HUES6 (cell line): ENCODE measurements at regions not wholly inside any gene's neighbourhood (a gene's known extent, or its start where the extent isn't known, plus 50 kb on each side); places are given as distances from the start of the nearest gene placed in this dataset.

Experiments used
- H3K27ac ChIP-seq: 2 replicates; pipeline ENCODE4 v1.7.0; 2013; ENCODE audit warnings: low read depth, mild to moderate bottlenecking, low read length, inconsistent platforms
- H3K27me3 ChIP-seq: 2 replicates; pipeline ENCODE4 v1.6.1; 2013; ENCODE audit warnings: low read length; ENCODE audit not compliant: control insufficient read depth, insufficient read depth
- H3K36me3 ChIP-seq: 2 replicates; pipeline ENCODE4 v1.6.1; 2013; ENCODE audit warnings: low read length; ENCODE audit not compliant: control insufficient read depth, insufficient read depth
- H3K4me1 ChIP-seq: 2 replicates; pipeline ENCODE4 v1.6.1; 2013; ENCODE audit warnings: low read length; ENCODE audit not compliant: control insufficient read depth, insufficient read depth
- H3K4me3 ChIP-seq: 2 replicates; pipeline ENCODE4 v1.5.1; 2013; ENCODE audit warnings: low read depth, low read length
- H3K9ac ChIP-seq: one replicate; pipeline ENCODE4 v1.6.1; 2013; ENCODE audit warnings: mild to moderate bottlenecking, low read length
- H3K9me3 ChIP-seq: 2 replicates; pipeline ENCODE4 v1.6.1; 2013; ENCODE audit warnings: low read depth, low read length; ENCODE audit not compliant: control insufficient read depth, insufficient read depth

DNA sequence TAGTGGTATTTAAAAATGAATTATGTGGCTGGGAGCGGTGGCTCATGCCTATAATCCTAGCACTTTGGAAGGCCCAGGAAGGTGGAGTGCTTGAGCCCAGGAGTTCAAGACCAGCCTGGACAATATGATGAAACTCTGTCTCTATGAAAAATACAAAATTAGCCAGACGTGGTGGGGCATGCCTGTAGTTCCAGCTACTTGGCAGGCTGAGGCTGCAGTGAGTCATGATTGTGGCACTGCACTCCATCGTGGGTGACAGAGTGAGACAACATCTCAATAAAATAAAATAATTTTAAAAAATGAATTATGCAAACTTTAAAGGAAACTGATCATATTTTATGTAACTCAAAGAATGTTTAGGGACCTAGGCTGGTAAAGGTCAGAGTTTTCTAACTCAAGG lies 310.8 kb upstream of the DMRT1 start:
- Histone ChIP-seq H3K27me3 (no peaks in the 10 kb centered on the region), H3K36me3 (no peaks in the 10 kb centered on the region), H3K9me3 (no peaks in the 10 kb centered on the region), H3K27ac (no peak overlapping the region), H3K4me1 (peaks cover 11% of the 10 kb centered on the region), H3K9ac (no peak overlapping the region), H3K4me3 (no peak overlapping the region)

DNA sequence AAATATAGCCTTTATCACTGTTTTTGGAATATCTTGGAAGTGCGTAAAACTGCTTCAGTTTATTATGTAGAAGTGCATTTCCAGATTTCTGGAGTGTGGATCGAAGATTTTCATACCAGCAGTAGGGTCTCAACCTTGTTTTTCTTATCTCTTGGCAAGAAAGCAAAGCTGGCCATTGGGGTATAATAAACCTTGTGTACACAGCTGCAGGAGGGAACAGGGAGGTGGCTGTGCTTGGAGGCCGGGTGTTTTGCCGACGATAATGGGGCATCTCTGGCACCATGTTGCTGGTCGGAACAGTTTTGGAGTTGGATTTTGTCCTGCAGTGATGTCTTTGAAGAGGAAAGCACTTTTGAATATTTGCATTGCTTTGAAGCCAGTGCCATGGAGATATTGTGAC lies 308.8 kb upstream of the DMRT1 start:
- Histone ChIP-seq H3K9ac (no peak overlapping the region), H3K9me3 (no peaks in the 10 kb centered on the region), H3K27me3 (no peaks in the 10 kb centered on the region), H3K4me3 (no peak overlapping the region), H3K27ac (no peak overlapping the region), H3K36me3 (no peaks in the 10 kb centered on the region), H3K4me1 (peaks cover 11% of the 10 kb centered on the region)

DNA sequence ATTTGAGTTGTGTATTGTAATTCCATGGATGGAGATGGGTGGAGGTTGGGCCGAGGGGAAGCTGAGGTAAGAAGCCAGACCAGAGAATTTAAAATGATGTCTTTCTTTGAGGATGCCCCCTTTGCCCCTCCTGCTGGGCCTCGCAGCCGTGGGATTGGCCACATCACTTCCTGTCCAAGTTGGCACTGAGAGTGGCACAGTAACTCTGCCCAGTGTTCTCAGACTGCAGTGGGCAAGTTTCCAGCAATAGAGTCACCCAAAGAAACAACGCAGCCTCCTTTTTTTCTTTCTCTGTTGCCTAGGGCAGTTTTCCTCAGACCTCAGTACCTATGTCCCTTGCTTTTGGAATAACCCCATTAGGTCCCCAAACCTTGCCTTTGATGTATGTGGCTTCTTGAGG lies 306.6 kb upstream of the DMRT1 start:
- Histone ChIP-seq H3K27ac (no peak overlapping the region), H3K27me3 (no peaks in the 10 kb centered on the region), H3K4me3 (no peak overlapping the region), H3K9ac (no peak overlapping the region), H3K36me3 (no peaks in the 10 kb centered on the region), H3K4me1 (peaks cover 11% of the 10 kb centered on the region), H3K9me3 (peaks cover 4% of the 10 kb centered on the region)

DNA sequence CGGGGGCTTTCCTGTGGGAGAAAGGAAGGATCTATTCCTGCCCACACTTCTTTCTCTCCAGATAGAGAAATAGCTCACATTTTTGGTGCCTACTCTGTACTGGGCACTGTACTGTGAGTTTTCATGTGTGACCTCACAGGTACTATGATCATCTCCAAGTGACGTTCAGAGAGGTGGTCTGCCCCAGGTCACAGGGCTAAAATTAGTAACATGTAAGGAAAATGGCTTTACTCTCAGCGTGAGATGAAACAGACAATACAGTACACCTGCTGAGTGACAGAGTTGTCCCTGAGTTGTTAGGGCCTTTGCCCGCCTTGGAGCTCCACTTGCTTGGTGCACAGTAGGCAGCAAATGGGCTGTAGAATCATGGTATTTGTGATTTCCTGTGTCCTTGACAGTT lies 306.1 kb upstream of the DMRT1 start:
- no peak overlapping the region for H3K27ac ChIP-seq
- H3K4me3 ChIP-seq: no peak overlapping the region
- H3K9ac ChIP-seq: no peak overlapping the region
- no peaks in the 10 kb centered on the region for H3K27me3 ChIP-seq
- no peaks in the 10 kb centered on the region for H3K36me3 ChIP-seq
- peaks cover 11% of the 10 kb centered on the region for H3K4me1 ChIP-seq
- peaks cover 4% of the 10 kb centered on the region for H3K9me3 ChIP-seq

DNA sequence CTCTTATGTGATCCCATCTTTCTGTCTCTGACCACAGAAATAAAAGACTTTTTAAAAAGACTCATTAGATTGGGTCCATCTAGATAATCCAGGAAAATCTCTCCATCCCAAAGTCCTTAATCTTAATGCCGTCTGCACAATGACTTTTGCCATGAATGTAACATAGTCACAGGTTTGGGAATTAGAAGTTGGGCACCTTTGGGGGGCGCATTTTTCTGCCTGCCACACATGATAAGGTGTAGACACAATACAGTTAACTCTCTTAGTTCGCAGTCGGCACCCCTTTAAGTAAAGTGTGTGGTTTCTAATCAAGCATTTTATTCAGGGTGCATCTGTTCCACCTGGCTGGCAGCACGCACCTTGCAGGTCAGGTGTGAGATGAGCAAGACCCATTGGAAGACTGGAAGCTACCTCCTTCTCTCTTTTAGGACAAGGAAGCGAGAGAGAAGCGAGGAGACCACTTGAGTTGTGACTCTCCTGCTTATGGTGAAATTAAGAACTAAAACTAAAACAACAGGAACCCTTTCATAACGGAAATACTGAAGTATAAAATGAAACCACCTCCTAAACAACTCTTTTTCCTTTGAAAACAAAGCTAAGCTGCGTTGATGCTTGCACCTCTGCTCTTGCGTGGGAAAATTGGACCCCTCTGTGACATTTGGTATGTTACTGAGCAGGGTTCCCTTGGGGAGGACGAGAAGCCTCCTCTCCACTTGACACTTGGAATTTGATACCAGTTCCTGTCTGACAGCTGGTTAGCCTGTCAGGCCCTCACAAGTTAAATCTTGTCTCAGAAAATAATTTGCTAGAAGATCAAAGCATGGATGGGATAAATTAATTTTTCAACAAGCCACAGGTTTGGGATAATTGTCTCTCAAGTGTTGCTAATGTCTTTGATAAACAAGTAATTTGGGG lies 304.6 kb upstream of the DMRT1 start:
- Histone ChIP-seq H3K9me3 (peaks cover 4% of the 10 kb centered on the region), H3K9ac (no peak overlapping the region), H3K4me3 (no peak overlapping the region), H3K36me3 (no peaks in the 10 kb centered on the region), H3K27ac (no peak overlapping the region), H3K27me3 (no peaks in the 10 kb centered on the region), H3K4me1 (peaks cover 11% of the 10 kb centered on the region)

DNA sequence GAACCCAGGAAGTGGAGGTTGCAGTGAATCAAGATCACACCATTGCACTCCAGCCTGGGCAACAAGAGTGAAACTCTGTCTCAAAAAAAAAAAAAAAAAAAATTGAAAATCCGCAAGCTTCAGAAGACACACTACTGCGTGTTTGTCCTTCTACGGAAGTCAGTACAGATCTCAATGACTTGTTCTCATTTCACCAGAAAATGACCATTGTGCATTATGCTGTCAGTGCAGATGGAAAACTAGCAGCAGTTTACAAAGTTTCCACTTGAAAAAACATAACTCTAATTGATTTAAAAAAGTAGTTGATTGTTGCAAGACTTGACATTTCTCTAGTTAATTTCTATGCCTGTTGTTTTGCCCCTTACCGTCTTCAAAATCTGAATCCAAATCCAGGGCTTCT lies 298.0 kb upstream of the DMRT1 start:
- H3K36me3 ChIP-seq: no peaks in the 10 kb centered on the region
- no peak overlapping the region for H3K27ac ChIP-seq
- H3K27me3 ChIP-seq: no peaks in the 10 kb centered on the region
- H3K9me3 ChIP-seq: peaks cover 4% of the 10 kb centered on the region
- peaks cover 18% of the 10 kb centered on the region for H3K4me1 ChIP-seq
- H3K4me3 ChIP-seq: no peak overlapping the region
- no peak overlapping the region for H3K9ac ChIP-seq

DNA sequence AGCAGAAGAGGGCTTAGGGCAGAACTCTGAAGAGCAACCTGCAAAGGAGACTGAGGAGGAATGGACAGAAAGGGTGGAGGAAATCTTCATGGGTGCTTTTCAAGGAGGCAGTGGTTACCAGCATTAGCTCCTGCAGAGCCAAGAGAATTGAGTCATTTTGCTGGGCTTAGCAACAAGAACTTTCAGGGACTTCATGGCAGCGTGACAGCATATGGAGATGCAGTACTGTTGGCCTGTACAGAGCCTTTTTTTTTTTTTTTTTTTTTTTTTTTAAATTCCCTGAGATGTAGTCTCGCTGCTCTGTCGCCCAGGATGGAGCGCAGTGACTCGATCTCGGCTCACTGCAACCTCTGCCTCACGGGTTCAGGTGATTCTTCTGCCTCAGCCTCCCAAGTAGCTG lies 296.0 kb upstream of the DMRT1 start:
- no peaks in the 10 kb centered on the region for H3K36me3 ChIP-seq
- H3K9me3 ChIP-seq: no peaks in the 10 kb centered on the region
- no peaks in the 10 kb centered on the region for H3K27me3 ChIP-seq
- H3K27ac ChIP-seq: no peak overlapping the region
- no peak overlapping the region for H3K9ac ChIP-seq
- peaks cover 18% of the 10 kb centered on the region for H3K4me1 ChIP-seq
- no peak overlapping the region for H3K4me3 ChIP-seq

DNA sequence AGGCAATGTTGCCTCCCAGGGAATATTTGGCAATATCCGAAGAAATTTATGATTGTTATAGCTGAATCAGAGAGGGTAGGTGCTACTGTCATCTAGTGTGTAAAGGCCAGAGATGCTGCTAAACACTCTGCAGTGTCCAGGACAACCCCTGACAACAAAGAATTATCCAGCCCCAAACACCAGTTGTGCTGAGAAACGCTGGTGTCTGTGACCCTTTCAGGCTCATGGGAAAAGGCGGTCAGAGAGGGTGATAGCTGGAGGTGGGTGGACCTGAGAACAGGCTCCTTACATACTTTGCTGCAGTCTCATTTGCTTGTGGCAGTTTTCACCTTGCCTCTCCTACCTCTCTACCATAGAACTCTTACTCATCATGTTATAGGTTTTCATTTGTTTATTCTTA lies 295.3 kb upstream of the DMRT1 start:
- Histone ChIP-seq H3K4me3 (no peak overlapping the region), H3K9ac (no peak overlapping the region), H3K27ac (no peak overlapping the region), H3K27me3 (no peaks in the 10 kb centered on the region), H3K4me1 (peaks cover 18% of the 10 kb centered on the region), H3K9me3 (no peaks in the 10 kb centered on the region), H3K36me3 (no peaks in the 10 kb centered on the region)

DNA sequence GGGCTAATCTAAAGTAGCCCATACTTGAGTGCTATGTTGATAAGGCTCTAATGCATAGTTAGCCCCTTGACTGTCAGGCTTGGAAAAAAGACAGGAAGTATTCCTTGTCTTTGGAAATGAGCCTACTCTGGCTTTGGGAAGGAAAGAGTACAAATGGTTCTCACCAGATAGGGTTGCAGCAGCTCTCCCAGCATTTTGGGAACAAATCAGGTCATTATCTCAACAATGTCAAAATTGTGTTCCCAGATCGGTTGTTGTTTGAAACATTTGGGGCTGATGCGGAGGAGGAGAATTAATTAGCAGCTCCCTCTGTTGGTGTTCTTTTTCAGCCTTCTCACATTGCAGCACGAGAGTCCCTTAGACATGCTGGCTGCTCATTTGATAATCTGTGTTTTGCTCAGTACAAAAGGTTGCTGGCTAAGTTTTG lies 294.7 kb upstream of the DMRT1 start:
- Histone ChIP-seq H3K9ac (no peak overlapping the region), H3K36me3 (no peaks in the 10 kb centered on the region), H3K27me3 (no peaks in the 10 kb centered on the region), H3K27ac (no peak overlapping the region), H3K4me1 (peaks cover 18% of the 10 kb centered on the region), H3K4me3 (peak overlapping the region; percentile 32; the same call in 1 of the 2 replicates), H3K9me3 (no peaks in the 10 kb centered on the region)

DNA sequence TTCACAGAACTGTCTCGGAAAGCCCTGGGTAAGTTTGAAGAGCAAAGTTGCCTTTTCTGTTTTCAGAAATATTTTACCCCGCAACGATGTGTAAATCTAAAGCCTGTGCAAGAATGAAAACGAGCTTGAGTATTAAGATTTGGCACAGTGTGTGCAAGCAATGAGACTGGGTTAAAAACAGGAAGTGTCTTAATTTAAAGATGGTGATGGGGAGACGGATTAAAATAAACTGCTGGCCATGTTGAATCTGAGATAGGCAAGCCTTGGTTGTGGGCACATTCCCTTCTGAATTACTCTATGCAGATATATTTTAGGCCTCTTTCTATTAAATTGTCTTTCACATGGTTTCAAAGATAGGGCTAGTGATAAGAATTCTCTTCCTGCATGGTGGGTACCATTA lies 294.2 kb upstream of the DMRT1 start:
- Histone ChIP-seq H3K27ac (0 out of 2 replicates have a peak overlapping the region, but pooled peaks have one; percentile 30), H3K9ac (no peak overlapping the region), H3K4me3 (no peak overlapping the region), H3K36me3 (no peaks in the 10 kb centered on the region), H3K27me3 (no peaks in the 10 kb centered on the region), H3K9me3 (no peaks in the 10 kb centered on the region), H3K4me1 (peaks cover 18% of the 10 kb centered on the region)

DNA sequence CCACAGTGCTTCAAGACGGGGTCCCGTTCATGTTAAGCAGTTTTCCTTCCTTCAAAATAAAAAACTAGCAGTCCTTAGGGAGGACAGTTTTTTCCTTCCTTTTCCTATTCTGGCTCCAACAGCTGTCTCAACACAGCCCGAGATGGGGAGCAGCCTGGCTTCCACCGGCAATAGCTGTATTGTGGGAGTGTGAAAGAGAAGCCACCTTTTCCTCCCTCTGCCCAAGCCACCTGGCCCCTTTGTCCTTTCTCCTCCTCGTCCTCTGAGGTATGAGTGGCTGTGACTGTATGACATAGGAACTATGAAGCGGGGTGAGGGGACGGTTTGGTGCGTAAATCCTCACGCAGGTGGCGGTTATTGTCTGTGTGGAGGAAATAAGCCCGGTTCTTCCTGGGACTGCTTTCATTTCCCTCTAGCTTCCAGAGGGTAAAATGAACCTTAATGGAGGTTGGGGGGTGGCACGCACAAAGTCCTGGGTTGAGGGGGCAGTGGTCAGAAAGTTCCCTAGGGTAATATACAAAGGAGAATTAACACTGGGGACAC lies 292.0 kb upstream of the DMRT1 start:
- H3K27me3 ChIP-seq: no peaks in the 10 kb centered on the region
- no peak overlapping the region for H3K27ac ChIP-seq
- no peaks in the 10 kb centered on the region for H3K36me3 ChIP-seq
- no peaks in the 10 kb centered on the region for H3K9me3 ChIP-seq
- H3K4me3 ChIP-seq: no peak overlapping the region
- peaks cover 18% of the 10 kb centered on the region for H3K4me1 ChIP-seq
- H3K9ac ChIP-seq: no peak overlapping the region
